Endothelial cell of umbilical vein (primary cell): ENCODE measurements at regions not wholly inside any gene's neighbourhood (a gene's known extent, or its start where the extent isn't known, plus 50 kb on each side); places are given as distances from the start of the nearest gene placed in this dataset.

ENCODE experiments used
- EZH2 ChIP-seq: IDR thresholded peaks from 2 replicates; pipeline ENCODE4 v1.6.1; 2012; ENCODE audit warnings: borderline replicate concordance, low read depth, mild to moderate bottlenecking, moderate library complexity, low read length, inconsistent platforms; ENCODE audit not compliant: severe bottlenecking
- FOS ChIP-seq: IDR thresholded peaks from 2 replicates; pipeline ENCODE4 v1.6.1; 2011; ENCODE audit warnings: mild to moderate bottlenecking, low read length, moderate library complexity, borderline replicate concordance; ENCODE audit not compliant: insufficient read depth
- GATA2 ChIP-seq: IDR thresholded peaks from 2 replicates; pipeline ENCODE4 v1.7.0; 2011; ENCODE audit warnings: low read depth, mild to moderate bottlenecking, moderate library complexity, mixed read lengths, low read length; ENCODE audit not compliant: insufficient read length, insufficient read depth
- POLR2A ChIP-seq: IDR thresholded peaks from 2 replicates; pipeline ENCODE4 v1.6.1; 2012; ENCODE audit warnings: low read depth, mild to moderate bottlenecking, control low read depth, low read length
- POLR2AphosphoS5 ChIP-seq: IDR thresholded peaks from 2 replicates; pipeline ENCODE4 v1.6.1; 2012; ENCODE audit warnings: low read depth, mild to moderate bottlenecking, control low read depth, low read length, moderate library complexity; ENCODE audit not compliant: insufficient read depth
- TF ChIP-seq, protein P1 (sequence below), 2 donors: IDR thresholded peaks; 1 replicate in 1 of 2; 2 replicates in 1 of 2; pipeline ENCODE4 v1.5.1; 2011; ENCODE audit warnings: low read length in 2 of 2, mild to moderate bottlenecking in 2 of 2, moderate library complexity in 2 of 2, control low read depth in 1 of 2, inconsistent platforms in 1 of 2, low read depth in 1 of 2; ENCODE audit not compliant: insufficient read depth in 1 of 2; ENCODE audit errors: extremely low read depth in 1 of 2
- TF ChIP-seq, protein P2 (sequence below): IDR thresholded peaks from 2 replicates; pipeline ENCODE4 v1.6.1; 2011; ENCODE audit not compliant: insufficient read depth, insufficient read length

DNA sequence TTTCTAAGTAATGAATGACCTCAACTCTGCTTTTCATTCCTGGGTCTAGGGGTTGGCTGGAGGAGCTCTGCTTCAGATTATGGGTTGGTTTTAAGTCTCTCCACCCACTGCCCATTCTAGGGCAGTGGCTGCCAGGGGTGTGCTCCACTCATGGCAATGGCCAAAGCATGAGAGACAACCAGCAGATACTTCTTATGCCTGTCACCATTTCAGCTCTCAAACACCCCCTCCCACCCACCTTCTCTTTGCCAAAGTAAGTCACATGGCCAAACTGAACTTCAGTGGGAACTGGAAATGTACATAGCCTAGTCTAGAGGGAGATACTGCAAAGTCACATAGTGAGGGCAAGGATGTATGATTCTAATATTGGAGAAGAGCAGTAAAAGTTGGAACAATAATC lies 285.3 kb downstream of the RPLP1 start:
- TF ChIP-seq, protein P1, sequence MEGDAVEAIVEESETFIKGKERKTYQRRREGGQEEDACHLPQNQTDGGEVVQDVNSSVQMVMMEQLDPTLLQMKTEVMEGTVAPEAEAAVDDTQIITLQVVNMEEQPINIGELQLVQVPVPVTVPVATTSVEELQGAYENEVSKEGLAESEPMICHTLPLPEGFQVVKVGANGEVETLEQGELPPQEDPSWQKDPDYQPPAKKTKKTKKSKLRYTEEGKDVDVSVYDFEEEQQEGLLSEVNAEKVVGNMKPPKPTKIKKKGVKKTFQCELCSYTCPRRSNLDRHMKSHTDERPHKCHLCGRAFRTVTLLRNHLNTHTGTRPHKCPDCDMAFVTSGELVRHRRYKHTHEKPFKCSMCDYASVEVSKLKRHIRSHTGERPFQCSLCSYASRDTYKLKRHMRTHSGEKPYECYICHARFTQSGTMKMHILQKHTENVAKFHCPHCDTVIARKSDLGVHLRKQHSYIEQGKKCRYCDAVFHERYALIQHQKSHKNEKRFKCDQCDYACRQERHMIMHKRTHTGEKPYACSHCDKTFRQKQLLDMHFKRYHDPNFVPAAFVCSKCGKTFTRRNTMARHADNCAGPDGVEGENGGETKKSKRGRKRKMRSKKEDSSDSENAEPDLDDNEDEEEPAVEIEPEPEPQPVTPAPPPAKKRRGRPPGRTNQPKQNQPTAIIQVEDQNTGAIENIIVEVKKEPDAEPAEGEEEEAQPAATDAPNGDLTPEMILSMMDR (IDR thresholded peaks at IDR 0.05; ENCODE audit: extremely low read depth in 1 of 2, insufficient read depth in 1 of 2, low read depth in 1 of 2, low read length in 2 of 2) = no peak
- no peak for TF ChIP-seq POLR2A
- no peak for TF ChIP-seq GATA2
- TF ChIP-seq, protein P2, sequence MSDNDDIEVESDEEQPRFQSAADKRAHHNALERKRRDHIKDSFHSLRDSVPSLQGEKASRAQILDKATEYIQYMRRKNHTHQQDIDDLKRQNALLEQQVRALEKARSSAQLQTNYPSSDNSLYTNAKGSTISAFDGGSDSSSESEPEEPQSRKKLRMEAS = no peak
- no peak for TF ChIP-seq POLR2AphosphoS5
- TF ChIP-seq EZH2 = no peak
- no peak for TF ChIP-seq FOS
